Activated CD4-positive, alpha-beta memory T cell treated with anti-CD3 and anti-CD28 coated beads, Interleukin-2, amount 10 ng/mL, durations not matched to agents 7 days and 5 days (primary cell): ENCODE measurements at regions not wholly inside any gene's neighbourhood (a gene's known extent, or its start where the extent isn't known, plus 50 kb on each side); places are given as distances from the start of the nearest gene placed in this dataset.
"Not testable (repeated sequence)": the region's sequence is repeated elsewhere in the genome, so short reads cannot be mapped to it uniquely, and the experiment has no call there.

Experiments
- CTCF ChIA-PET: fragments of 350-600 bp; sonication (Branson Sonifier 250); formaldehyde crosslinking; loops from one replicate; lab custom pipeline; 2021; ENCODE audit warnings: antibody characterized with exemption, inconsistent platforms; lab: Charles Lee
- POLR2A ChIA-PET: fragments of 350-600 bp; sonication (Branson Sonifier 250); formaldehyde crosslinking; loops from one replicate; lab custom pipeline; 2021; ENCODE audit warnings: antibody characterized with exemption; lab: Charles Lee
- DNase-seq: peaks from one replicate; pipeline ENCODE4 v3.0.0-alpha.2; 2020
- H3K27ac Mint-ChIP-seq: one replicate; pipeline ENCODE4 v1.8.0; 2021; ENCODE audit warnings: mild to moderate bottlenecking, mixed read lengths
- H3K27me3 Mint-ChIP-seq: one replicate; pipeline ENCODE4 v1.8.0; 2021; ENCODE audit warnings: mixed read lengths
- H3K36me3 Mint-ChIP-seq: one replicate; pipeline ENCODE4 v1.8.0; 2021; ENCODE audit warnings: low read depth, mixed read lengths
- H3K4me1 Mint-ChIP-seq: one replicate; pipeline ENCODE4 v1.8.0; 2021; ENCODE audit warnings: mixed read lengths
- H3K4me3 Mint-ChIP-seq: one replicate; pipeline ENCODE4 v1.8.0; 2021; ENCODE audit warnings: mild to moderate bottlenecking, mixed read lengths
- H3K9me3 Mint-ChIP-seq: one replicate; pipeline ENCODE4 v1.8.0; 2021; ENCODE audit warnings: mixed read lengths

DNA sequence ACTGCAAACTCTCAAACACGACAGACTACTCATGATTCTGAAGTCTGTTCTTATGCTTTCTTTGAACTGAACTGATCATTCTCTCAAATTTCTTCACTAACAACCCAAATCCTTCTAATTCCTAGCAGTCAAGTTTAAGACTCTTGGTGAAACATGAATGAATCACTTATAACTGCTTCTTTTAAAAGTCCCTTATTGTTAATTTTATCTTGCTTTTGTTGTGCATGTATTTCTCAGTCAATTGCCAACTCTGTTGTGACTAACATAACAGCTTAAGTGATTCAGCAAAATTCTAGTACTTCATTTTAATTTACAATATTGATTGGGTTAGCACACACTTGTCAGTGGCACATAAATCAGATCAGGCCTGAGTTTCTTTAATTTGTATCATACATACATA lies 357.0 kb upstream of the FSIP2 start:
- POLR2A ChIA-PET: no interaction called here
- CTCF ChIA-PET: no interaction called here
- no peak overlapping the region for H3K27ac Mint-ChIP-seq

DNA sequence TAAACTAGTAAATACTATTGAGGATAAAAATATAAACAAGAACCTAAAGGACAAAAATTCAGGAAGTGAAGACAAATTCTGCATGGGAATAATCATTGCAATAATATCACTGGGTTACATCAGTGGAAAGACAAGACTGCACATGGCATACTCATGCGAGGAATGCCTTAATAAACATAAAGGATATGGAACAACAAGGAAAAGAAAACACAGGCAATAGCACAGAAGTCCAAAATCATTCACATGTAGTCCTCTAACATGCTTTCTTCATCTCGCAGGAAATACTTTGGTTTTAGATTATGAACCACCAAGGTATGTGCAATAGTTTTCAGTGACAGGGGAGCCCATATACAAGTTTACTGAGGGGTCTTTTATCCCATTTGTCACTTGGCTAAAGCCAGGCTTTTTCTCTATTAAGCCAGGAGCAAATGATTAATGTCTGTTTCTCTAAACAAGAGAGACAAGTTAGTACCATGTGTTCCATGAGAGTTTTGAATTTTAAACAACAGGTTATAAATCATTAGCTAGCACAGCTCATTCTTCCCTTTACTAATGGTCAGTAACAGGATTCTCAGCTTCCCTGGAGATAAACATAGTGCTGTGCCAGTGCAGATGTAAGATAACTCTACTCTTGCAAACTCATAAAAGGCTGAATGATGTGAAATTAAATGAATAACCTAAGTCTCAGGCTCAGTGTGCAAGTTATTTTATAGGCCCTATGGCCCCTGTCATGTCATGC lies 353.6 kb upstream of the FSIP2 start:
- no peak for DNase-seq
- Mint-ChIP-seq H3K4me1 (no peaks in the 10 kb centered on the region), H3K9me3 (peaks cover 3% of the 10 kb centered on the region), H3K36me3 (no peaks in the 10 kb centered on the region), H3K27me3 (no peaks in the 10 kb centered on the region), H3K4me3 (no peak overlapping the region), H3K27ac (no peak overlapping the region)
- ChIA-PET CTCF (no interaction called here), POLR2A (no interaction called here)

More for the DNA sequence above, 357.0 kb upstream of the FSIP2 start:
- peaks cover 5% of the 10 kb centered on the region for H3K9me3 Mint-ChIP-seq
- no peaks in the 10 kb centered on the region for H3K36me3 Mint-ChIP-seq
- no peak for DNase-seq
- H3K4me1 Mint-ChIP-seq: no peaks in the 10 kb centered on the region
- no peak overlapping the region for H3K4me3 Mint-ChIP-seq
- no peaks in the 10 kb centered on the region for H3K27me3 Mint-ChIP-seq

DNA sequence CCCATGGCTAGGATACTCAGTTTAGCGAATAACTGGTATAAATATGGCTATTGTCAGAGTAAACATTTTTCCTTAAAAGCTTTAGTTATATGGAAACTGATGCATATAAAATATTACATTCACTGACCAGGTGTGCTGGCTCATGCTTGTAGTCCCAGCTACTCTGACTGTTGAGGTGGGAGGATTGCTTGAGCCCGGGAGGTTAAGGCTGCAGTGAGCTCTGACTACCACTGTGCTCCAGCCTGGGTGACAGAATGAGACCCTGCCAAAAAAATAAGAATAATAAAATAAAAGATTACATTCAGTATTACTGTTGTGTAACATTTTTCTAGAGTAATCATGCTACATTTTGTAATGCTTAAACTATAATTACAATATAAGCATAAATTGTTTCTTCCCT lies 350.4 kb upstream of the FSIP2 start:
- ChIA-PET CTCF (no interaction called here), POLR2A (no interaction called here)
- H3K4me3 Mint-ChIP-seq: no peak overlapping the region
- no peaks in the 10 kb centered on the region for H3K27me3 Mint-ChIP-seq
- no peaks in the 10 kb centered on the region for H3K36me3 Mint-ChIP-seq
- no peak for DNase-seq
- no peak overlapping the region for H3K27ac Mint-ChIP-seq
- H3K4me1 Mint-ChIP-seq: no peaks in the 10 kb centered on the region
- H3K9me3 Mint-ChIP-seq: peaks cover 3% of the 10 kb centered on the region

DNA sequence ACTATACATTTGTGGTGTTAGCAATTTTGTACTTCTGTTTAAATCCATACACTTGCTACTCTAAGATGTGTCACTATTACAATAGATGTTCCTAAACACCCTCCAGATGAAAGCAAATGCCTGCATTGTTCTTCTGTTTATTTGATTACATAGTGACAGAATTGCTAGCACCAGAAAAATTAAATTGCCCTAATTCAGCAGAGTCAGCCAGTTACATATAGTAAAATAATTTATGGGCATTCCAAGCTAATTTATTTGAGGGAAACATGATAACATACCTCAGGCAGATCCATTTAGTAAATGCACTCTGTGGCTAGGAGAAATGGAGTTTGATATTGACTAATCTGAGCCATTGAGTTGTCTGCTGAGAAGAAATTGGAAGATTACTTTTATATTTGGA lies 347.1 kb upstream of the FSIP2 start:
- no peaks in the 10 kb centered on the region for H3K27me3 Mint-ChIP-seq
- H3K4me1 Mint-ChIP-seq: no peaks in the 10 kb centered on the region
- ChIA-PET POLR2A (no interaction called here), CTCF (no interaction called here)
- DNase-seq: no peak
- H3K9me3 Mint-ChIP-seq: peaks cover 3% of the 10 kb centered on the region
- no peaks in the 10 kb centered on the region for H3K36me3 Mint-ChIP-seq
- H3K27ac Mint-ChIP-seq: no peak overlapping the region
- H3K4me3 Mint-ChIP-seq: no peak overlapping the region

DNA sequence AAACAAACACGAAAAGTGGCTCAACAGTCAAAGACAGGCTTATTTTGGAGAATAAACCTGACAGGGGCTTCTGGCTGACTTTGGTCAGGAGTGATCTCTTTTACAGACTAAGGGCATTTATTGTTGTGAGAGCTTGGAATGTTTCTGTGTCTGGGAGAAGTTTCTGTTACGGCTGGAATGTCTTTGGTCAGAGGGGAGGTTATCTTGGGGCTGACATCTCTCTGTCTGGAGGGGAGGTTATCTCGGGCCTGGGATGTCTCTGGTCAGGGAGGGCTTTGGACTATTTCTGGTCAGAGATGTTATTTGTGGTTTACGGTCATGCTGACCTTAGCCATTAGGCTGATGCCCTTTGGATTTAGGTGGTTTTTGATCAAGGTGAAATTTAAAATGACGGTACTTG lies 345.5 kb upstream of the FSIP2 start:
- H3K4me1 Mint-ChIP-seq: no peaks in the 10 kb centered on the region
- DNase-seq: no peak
- no peak overlapping the region for H3K27ac Mint-ChIP-seq
- H3K4me3 Mint-ChIP-seq: no peak overlapping the region
- ChIA-PET POLR2A (no interaction called here), CTCF (no interaction called here)
- H3K9me3 Mint-ChIP-seq: peaks cover 3% of the 10 kb centered on the region
- no peaks in the 10 kb centered on the region for H3K27me3 Mint-ChIP-seq
- no peaks in the 10 kb centered on the region for H3K36me3 Mint-ChIP-seq

GRCh38 chr2:185402474-185402873 lies 336.1 kb upstream of the FSIP2 start:
- Mint-ChIP-seq H3K36me3 (no peaks in the 10 kb centered on the region), H3K4me3 (no peak overlapping the region), H3K27ac (no peak overlapping the region), H3K4me1 (no peaks in the 10 kb centered on the region), H3K9me3 (peaks cover 3% of the 10 kb centered on the region), H3K27me3 (no peaks in the 10 kb centered on the region)
- CTCF ChIA-PET: no interaction called here
- DNase-seq: no peak
- POLR2A ChIA-PET: no interaction called here

DNA sequence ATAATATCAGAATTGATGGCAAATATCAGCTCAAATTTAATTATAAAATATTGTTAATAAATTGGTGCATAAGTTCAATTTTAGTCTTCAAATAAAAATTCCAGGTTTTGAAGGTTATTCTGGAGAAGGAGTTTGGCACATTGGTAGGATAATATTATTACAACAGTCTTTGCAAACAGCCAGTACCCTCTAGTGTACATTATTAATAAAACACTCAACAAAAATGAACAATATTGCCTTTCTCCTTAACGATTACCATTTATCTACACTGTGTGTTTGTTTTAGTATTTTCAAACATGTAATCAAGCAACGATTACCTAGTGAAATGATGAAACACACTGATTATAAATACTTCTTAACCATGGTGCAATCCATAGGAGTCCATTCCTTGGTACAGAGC lies 334.0 kb upstream of the FSIP2 start:
- H3K36me3 Mint-ChIP-seq: no peaks in the 10 kb centered on the region
- no peak overlapping the region for H3K27ac Mint-ChIP-seq
- H3K27me3 Mint-ChIP-seq: no peaks in the 10 kb centered on the region
- no peaks in the 10 kb centered on the region for H3K4me1 Mint-ChIP-seq
- ChIA-PET POLR2A (no interaction called here), CTCF (no interaction called here)
- no peak overlapping the region for H3K4me3 Mint-ChIP-seq
- no peak for DNase-seq
- no peaks in the 10 kb centered on the region for H3K9me3 Mint-ChIP-seq

DNA sequence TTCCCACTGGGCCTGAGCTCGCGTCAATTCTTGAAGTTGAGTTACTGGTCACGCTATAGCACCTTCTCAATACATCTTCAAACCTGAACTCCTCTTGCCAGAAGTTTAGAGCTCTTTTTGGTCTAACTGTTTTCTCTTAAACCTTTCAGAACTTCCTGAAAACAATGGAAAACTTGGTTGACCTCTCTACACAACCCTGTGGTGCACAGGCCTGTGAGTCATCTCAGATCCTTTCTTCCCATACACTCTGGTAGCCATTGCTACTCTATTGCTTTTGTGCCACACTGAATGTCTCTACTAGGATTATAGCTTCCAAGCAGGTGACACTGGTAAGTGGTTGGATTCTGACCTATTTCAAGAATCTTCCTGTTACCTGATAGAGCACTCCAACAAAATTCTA lies 321.5 kb upstream of the FSIP2 start:
- no peak for DNase-seq
- H3K36me3 Mint-ChIP-seq: no peaks in the 10 kb centered on the region
- no peak overlapping the region for H3K4me3 Mint-ChIP-seq
- ChIA-PET CTCF (no interaction called here), POLR2A (no interaction called here)
- no peaks in the 10 kb centered on the region for H3K9me3 Mint-ChIP-seq
- no peaks in the 10 kb centered on the region for H3K27me3 Mint-ChIP-seq
- no peaks in the 10 kb centered on the region for H3K4me1 Mint-ChIP-seq
- H3K27ac Mint-ChIP-seq: no peak overlapping the region

DNA sequence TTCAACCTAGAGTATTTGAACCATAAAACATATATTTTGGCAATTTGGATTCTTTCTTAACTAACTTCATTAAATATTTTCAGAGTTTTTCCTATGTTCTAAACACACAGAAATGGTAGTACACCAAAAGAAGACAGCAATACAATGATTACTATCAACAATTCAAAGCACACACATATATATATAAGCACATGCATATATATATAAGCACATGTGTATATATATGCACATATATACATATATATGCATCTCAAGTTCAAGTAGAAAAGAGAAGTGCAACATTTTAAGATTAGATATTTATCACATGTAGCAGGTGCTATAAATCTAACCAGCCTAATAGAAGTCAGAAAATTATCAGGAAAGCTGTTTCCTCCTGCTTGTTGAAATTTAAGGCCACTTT lies 320.9 kb upstream of the FSIP2 start:
- Mint-ChIP-seq H3K9me3 (no peaks in the 10 kb centered on the region), H3K4me3 (no peak overlapping the region), H3K27me3 (no peaks in the 10 kb centered on the region), H3K27ac (no peak overlapping the region), H3K4me1 (no peaks in the 10 kb centered on the region), H3K36me3 (no peaks in the 10 kb centered on the region)
- DNase-seq: no peak
- ChIA-PET POLR2A (no interaction called here), CTCF (no interaction called here)

GRCh38 chr2:185424958-185425629 lies 313.5 kb upstream of the FSIP2 start:
- H3K27ac Mint-ChIP-seq, POLR2A ChIA-PET, H3K9me3 Mint-ChIP-seq, H3K36me3 Mint-ChIP-seq, CTCF ChIA-PET, H3K27me3 Mint-ChIP-seq, H3K4me1 Mint-ChIP-seq: not testable (repeated sequence)
- DNase-seq: peak; percentile 17
- H3K4me3 Mint-ChIP-seq: peak overlapping the region; percentile 17

DNA sequence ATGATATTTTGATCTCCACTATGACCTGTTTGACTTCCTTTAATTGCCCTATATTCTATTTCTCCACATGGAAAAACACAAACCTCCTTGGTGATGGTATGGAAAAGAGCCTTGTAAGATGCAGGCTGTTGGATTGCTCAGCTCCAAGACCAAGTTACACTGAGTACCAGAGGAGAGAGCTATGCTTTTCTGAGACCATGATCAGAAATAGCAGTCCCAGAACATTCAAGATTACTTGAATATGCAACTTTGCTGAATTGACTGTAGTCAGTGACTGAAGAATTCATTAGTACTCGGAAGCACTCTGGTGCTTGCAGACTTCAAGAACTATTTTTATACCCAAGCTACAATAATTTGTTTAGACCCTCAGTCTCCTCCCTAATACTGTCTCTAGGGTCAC lies 310.6 kb upstream of the FSIP2 start:
- no peak for DNase-seq
- POLR2A ChIA-PET: no interaction called here
- Mint-ChIP-seq H3K9me3 (peaks cover 9% of the 10 kb centered on the region), H3K27me3 (no peaks in the 10 kb centered on the region), H3K4me1 (no peaks in the 10 kb centered on the region), H3K4me3 (no peak overlapping the region), H3K27ac (no peak overlapping the region), H3K36me3 (no peaks in the 10 kb centered on the region)
- CTCF ChIA-PET: no interaction called here

DNA sequence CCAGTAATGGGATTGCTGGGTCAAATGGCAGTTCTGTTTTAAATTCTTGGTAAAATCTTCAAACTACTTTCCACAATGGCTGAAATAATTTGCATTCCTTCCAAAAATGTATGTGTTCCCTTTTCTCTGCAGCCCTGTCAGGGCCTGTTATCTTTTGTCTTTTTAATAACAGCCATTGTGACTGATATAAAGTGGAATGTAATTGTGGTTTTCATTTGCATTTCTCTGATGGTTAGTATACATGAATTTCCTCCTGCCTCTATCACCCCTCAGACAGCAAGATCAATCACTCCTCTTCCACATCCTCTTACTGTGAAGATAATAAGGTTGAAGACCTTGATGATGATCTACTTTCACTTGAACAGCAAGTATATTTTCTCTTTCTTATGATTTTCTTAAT lies 304.8 kb upstream of the FSIP2 start:
- POLR2A ChIA-PET: no interaction called here
- H3K27ac Mint-ChIP-seq: no peak overlapping the region
- H3K27me3 Mint-ChIP-seq: no peaks in the 10 kb centered on the region
- peaks cover 11% of the 10 kb centered on the region for H3K9me3 Mint-ChIP-seq
- CTCF ChIA-PET: no interaction called here
- H3K36me3 Mint-ChIP-seq: no peaks in the 10 kb centered on the region
- no peaks in the 10 kb centered on the region for H3K4me1 Mint-ChIP-seq
- DNase-seq: no peak
- no peak overlapping the region for H3K4me3 Mint-ChIP-seq

DNA sequence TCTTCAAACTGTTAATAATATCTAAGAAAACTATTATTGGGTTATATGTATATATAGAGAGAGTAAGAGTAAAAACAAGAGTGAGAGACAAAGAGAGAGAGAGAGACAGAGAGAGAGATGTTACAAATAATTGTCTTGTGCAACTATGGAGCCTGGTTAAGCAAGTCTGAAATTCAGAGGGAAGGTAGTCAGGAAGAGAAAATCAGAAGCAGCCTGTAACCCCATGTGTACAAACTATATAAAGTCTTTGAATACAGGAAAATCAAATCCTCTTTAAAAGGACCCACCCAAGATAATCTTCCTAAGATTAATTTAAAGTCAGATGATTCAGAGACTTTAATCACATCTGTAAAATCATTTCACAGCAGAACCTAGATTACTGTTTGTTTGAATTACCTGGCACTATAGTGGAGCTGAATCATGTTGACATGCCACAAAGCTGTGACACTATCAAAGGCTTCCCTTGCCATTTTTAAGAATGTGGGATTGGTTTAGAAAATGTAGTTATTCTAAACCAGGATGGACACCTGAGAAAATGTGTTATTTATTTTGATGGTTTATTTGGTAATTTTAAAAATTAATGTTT lies 301.7 kb upstream of the FSIP2 start:
- no peak overlapping the region for H3K4me3 Mint-ChIP-seq
- no peak overlapping the region for H3K27ac Mint-ChIP-seq
- H3K9me3 Mint-ChIP-seq: peaks cover 2% of the 10 kb centered on the region
- ChIA-PET CTCF (no interaction called here), POLR2A (no interaction called here)
- no peaks in the 10 kb centered on the region for H3K36me3 Mint-ChIP-seq
- H3K4me1 Mint-ChIP-seq: no peaks in the 10 kb centered on the region
- DNase-seq: no peak
- no peaks in the 10 kb centered on the region for H3K27me3 Mint-ChIP-seq

GRCh38 chr2:185441486-185442005 lies 297.1 kb upstream of the FSIP2 start:
- ChIA-PET POLR2A (no interaction called here), CTCF (no interaction called here)
- H3K27me3 Mint-ChIP-seq: no peaks in the 10 kb centered on the region
- no peak for DNase-seq
- H3K27ac Mint-ChIP-seq: no peak overlapping the region
- H3K4me1 Mint-ChIP-seq: no peaks in the 10 kb centered on the region
- no peak overlapping the region for H3K4me3 Mint-ChIP-seq
- H3K36me3 Mint-ChIP-seq: no peaks in the 10 kb centered on the region
- H3K9me3 Mint-ChIP-seq: peaks cover 4% of the 10 kb centered on the region
